ENCODE measurements at regions not wholly inside any gene's neighbourhood (a gene's known extent, or its start where the extent isn't known, plus 50 kb on each side); places are given as distances from the start of the nearest gene placed in this dataset.

- H3K4me1 ChIP-seq: no peaks in the 10 kb centered on the region
- ATAC-seq: no peak
- no peaks in the 10 kb centered on the region for H3K36me3 ChIP-seq
- DNase-seq: no peak
- H3K27ac ChIP-seq: no peak overlapping the region
- H3K27me3 ChIP-seq: no peaks in the 10 kb centered on the region
- H3K9me3 ChIP-seq: no peaks in the 10 kb centered on the region
- intact Hi-C loops (cut with DNase I): no loop called here
- TF ChIP-seq, protein P1, sequence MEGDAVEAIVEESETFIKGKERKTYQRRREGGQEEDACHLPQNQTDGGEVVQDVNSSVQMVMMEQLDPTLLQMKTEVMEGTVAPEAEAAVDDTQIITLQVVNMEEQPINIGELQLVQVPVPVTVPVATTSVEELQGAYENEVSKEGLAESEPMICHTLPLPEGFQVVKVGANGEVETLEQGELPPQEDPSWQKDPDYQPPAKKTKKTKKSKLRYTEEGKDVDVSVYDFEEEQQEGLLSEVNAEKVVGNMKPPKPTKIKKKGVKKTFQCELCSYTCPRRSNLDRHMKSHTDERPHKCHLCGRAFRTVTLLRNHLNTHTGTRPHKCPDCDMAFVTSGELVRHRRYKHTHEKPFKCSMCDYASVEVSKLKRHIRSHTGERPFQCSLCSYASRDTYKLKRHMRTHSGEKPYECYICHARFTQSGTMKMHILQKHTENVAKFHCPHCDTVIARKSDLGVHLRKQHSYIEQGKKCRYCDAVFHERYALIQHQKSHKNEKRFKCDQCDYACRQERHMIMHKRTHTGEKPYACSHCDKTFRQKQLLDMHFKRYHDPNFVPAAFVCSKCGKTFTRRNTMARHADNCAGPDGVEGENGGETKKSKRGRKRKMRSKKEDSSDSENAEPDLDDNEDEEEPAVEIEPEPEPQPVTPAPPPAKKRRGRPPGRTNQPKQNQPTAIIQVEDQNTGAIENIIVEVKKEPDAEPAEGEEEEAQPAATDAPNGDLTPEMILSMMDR (IDR thresholded peaks at IDR 0.05): no peak
- H3K4me3 ChIP-seq: no peak overlapping the region
Observed at GRCh38 chr6:93787841-93788240, 368.5 kb upstream of the EPHA7 start.

DNA sequence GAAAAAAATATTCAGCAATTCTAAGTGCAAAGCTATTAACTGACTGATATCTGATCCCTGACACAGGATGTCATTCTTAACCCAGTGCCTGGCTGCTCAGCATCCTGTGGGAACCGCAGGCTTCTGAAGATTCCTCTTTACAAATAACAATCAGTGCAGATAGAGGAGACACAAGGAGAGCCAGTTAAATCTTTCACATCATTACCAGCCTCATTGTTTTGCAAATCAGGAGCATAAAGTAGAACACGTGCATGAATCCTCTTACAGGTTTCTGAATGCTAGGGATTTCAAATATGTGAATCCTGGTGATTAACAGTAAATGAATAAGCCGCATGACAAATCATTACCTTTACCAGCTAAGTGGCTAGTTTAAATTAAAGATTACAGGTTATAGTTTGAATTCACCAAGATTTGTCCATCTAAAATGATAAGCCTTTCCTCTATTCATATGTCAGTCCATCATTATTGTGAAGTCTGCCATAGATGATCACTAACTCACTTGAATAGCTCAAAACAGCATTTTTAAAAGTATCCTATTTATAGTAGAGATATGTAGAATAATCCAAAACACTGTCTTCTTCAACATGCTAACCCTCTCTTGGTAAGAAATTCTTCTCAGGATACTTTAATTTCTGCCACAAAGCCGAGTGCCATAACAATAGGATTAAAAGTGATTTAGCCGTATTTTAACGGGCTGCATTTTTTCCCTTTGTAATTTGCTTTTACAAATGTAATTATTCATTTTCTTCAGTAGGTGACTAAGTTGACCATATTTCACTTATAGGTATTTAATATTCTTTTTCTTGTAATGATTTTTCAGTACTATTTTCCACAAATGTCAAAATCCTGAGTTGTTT, 367.3 kb upstream of the EPHA7 start:
- Histone ChIP-seq H3K4me1 (no peaks in the 10 kb centered on the region), H3K27me3 (no peaks in the 10 kb centered on the region), H3K27ac (no peak overlapping the region), H3K4me3 (no peak overlapping the region), H3K9me3 (no peaks in the 10 kb centered on the region), H3K36me3 (no peaks in the 10 kb centered on the region)
- TF ChIP-seq, protein P1 (IDR thresholded peaks at IDR 0.05): no peak
- ATAC-seq (no peak), DNase-seq (no peak)
- intact Hi-C loops (cut with DNase I): no loop called here

- no peaks in the 10 kb centered on the region for H3K27me3 ChIP-seq
- no peaks in the 10 kb centered on the region for H3K9me3 ChIP-seq
- no peak overlapping the region for H3K4me3 ChIP-seq
- H3K36me3 ChIP-seq: no peaks in the 10 kb centered on the region
- ATAC-seq (no peak), DNase-seq (no peak)
- TF ChIP-seq, protein P1 (IDR thresholded peaks at IDR 0.05): no peak
- H3K27ac ChIP-seq: no peak overlapping the region
- intact Hi-C loops (cut with DNase I): no loop called here
- H3K4me1 ChIP-seq: no peaks in the 10 kb centered on the region
Observed at GRCh38 chr6:93785694-93786030, 366.3 kb upstream of the EPHA7 start.

GRCh38 chr6:93784794-93785693, 365.7 kb upstream of the EPHA7 start:
- intact Hi-C loops (cut with DNase I): no loop called here
- TF ChIP-seq, protein P1 (IDR thresholded peaks at IDR 0.05): no peak
- no peaks in the 10 kb centered on the region for H3K4me1 ChIP-seq
- no peak for DNase-seq
- no peak overlapping the region for H3K4me3 ChIP-seq
- H3K9me3 ChIP-seq: no peaks in the 10 kb centered on the region
- H3K27me3 ChIP-seq: no peaks in the 10 kb centered on the region
- ATAC-seq: no peak
- no peaks in the 10 kb centered on the region for H3K36me3 ChIP-seq
- no peak overlapping the region for H3K27ac ChIP-seq
